SH-SY5Y (cell line): ENCODE measurements at regions not wholly inside any gene's neighbourhood (a gene's known extent, or its start where the extent isn't known, plus 50 kb on each side); places are given as distances from the start of the nearest gene placed in this dataset.

Source experiments
- GATA2 ChIP-seq: IDR thresholded peaks from 2 replicates; pipeline ENCODE4 v1.6.1; 2011; ENCODE audit warnings: mild to moderate bottlenecking, low read depth, low read length
- GATA3 ChIP-seq: IDR thresholded peaks from 2 replicates; pipeline ENCODE4 v1.6.1; 2011; ENCODE audit warnings: low read depth, mild to moderate bottlenecking, low read length, moderate library complexity

- TF ChIP-seq GATA2 = no peak
- no peak for TF ChIP-seq GATA3
Measured at GRCh38 chr12:107581619-107582015, 104.0 kb upstream of the PWP1 start.
